GM23338 (cell line): ENCODE measurements at regions not wholly inside any gene's neighbourhood (a gene's known extent, or its start where the extent isn't known, plus 50 kb on each side); places are given as distances from the start of the nearest gene placed in this dataset.

Source experiments
- ATAC-seq: fragments of 200-7000 bp; cut with Tn5 transposase; 3 replicates; pipeline ENCODE4 v1.9.1; 2020
- DNase-seq: peaks from one replicate; pipeline ENCODE4 v3.0.0-alpha.2; 2015; ENCODE audit warnings: low spot score
- H2AFZ ChIP-seq: fragments of 200-600 bp; sonication (generic); 2 replicates; pipeline ENCODE4 v1.8.0; 2016; ENCODE audit warnings: antibody characterized with exemption, mild to moderate bottlenecking, moderate library complexity
- H3F3A ChIP-seq: fragments of 200-600 bp; sonication (generic); replicated peaks from 2 replicates; pipeline ENCODE4 v1.8.0; 2017; ENCODE audit warnings: antibody characterized with exemption, mixed run types, low read depth
- H3K27ac ChIP-seq: fragments of 200-600 bp; sonication (generic); 2 replicates; pipeline ENCODE4 v1.6.1; 2016; ENCODE audit warnings: low read depth
- H3K27me3 ChIP-seq: fragments of 200-600 bp; sonication (generic); 2 replicates; pipeline ENCODE4 v1.8.0; 2016; ENCODE audit warnings: mild to moderate bottlenecking, mixed run types, moderate library complexity; ENCODE audit not compliant: insufficient read depth
- H3K36me3 ChIP-seq: fragments of 200-600 bp; sonication (generic); 2 replicates; pipeline ENCODE4 v1.8.0; 2016; ENCODE audit warnings: mild to moderate bottlenecking; ENCODE audit not compliant: insufficient read depth
- H3K4me1 ChIP-seq: fragments of 200-600 bp; sonication (generic); 2 replicates; pipeline ENCODE4 v1.8.0; 2016; ENCODE audit warnings: mild to moderate bottlenecking, moderate library complexity; ENCODE audit not compliant: insufficient read depth
- H3K4me2 ChIP-seq: fragments of 200-600 bp; sonication (generic); 2 replicates; pipeline ENCODE4 v1.7.1; 2017; ENCODE audit warnings: mixed run types
- H3K4me3 ChIP-seq: fragments of 200-600 bp; sonication (generic); 2 replicates; pipeline ENCODE4 v1.6.1; 2016; ENCODE audit warnings: mixed run types
- H3K79me2 ChIP-seq: fragments of 200-600 bp; sonication (generic); replicated peaks from 2 replicates; pipeline ENCODE4 v1.8.0; 2017; ENCODE audit warnings: mild to moderate bottlenecking; ENCODE audit not compliant: insufficient read depth
- H3K9me2 ChIP-seq: fragments of 200-600 bp; sonication (generic); 2 replicates; pipeline ENCODE4 v1.8.0; 2017; ENCODE audit not compliant: insufficient read depth
- H4K20me1 ChIP-seq: fragments of 200-600 bp; sonication (generic); replicated peaks from 2 replicates; pipeline ENCODE4 v1.8.0; 2017; ENCODE audit warnings: mild to moderate bottlenecking; ENCODE audit not compliant: insufficient read depth
- H3K27ac Mint-ChIP-seq: 2 replicates; pipeline ENCODE4 v1.8.0; 2020; ENCODE audit warnings: inconsistent platforms, mild to moderate bottlenecking, moderate library complexity, mixed read lengths
- H3K27me3 Mint-ChIP-seq: 3 replicates; pipeline ENCODE4 v1.8.0; 2022; ENCODE audit warnings: low read depth, mild to moderate bottlenecking, moderate library complexity, mixed read lengths, inconsistent platforms; ENCODE audit not compliant: insufficient read depth, poor library complexity
- H3K36me3 Mint-ChIP-seq: 3 replicates; pipeline ENCODE4 v1.8.0; 2021; ENCODE audit warnings: low read depth, mild to moderate bottlenecking, inconsistent platforms, moderate library complexity, mixed read lengths
- H3K4me1 Mint-ChIP-seq: 3 replicates; pipeline ENCODE4 v1.8.0; 2020; ENCODE audit warnings: mild to moderate bottlenecking, inconsistent platforms, mixed read lengths
- H3K4me3 Mint-ChIP-seq: 3 replicates; pipeline ENCODE4 v1.8.0; 2021; ENCODE audit warnings: moderate library complexity, mild to moderate bottlenecking, inconsistent platforms, mixed read lengths
- H3K9me3 Mint-ChIP-seq: 3 replicates; pipeline ENCODE4 v1.8.0; 2020; ENCODE audit warnings: moderate library complexity, mild to moderate bottlenecking, inconsistent platforms, mixed read lengths
- CREB1 ChIP-seq: fragments of 250-450 bp; sonication (Bioruptor Pico); IDR thresholded peaks from 2 replicates; pipeline ENCODE4 v1.5.0; 2020; ENCODE audit warnings: low read depth, mild to moderate bottlenecking, moderate library complexity
- EZH2 ChIP-seq: fragments of 200-600 bp; sonication (generic); IDR thresholded peaks from one replicate; pipeline ENCODE4 v1.8.0; 2017; ENCODE audit warnings: antibody characterized with exemption, mild to moderate bottlenecking, low read depth; ENCODE audit not compliant: unreplicated experiment
- EZH2phosphoT487 ChIP-seq: fragments of 200-600 bp; sonication (generic); IDR thresholded peaks from one replicate; pipeline ENCODE4 v1.8.1; 2018; ENCODE audit warnings: antibody characterized with exemption; ENCODE audit not compliant: unreplicated experiment
- JUNB ChIP-seq: IDR thresholded peaks from one replicate; pipeline ENCODE4 v1.6.1; 2016; ENCODE audit warnings: antibody characterized with exemption; ENCODE audit not compliant: unreplicated experiment
- NANOG ChIP-seq: IDR thresholded peaks from 2 replicates; pipeline ENCODE4 v1.6.1; 2016; ENCODE audit warnings: antibody characterized with exemption, borderline replicate concordance
- POLR2AphosphoS5 ChIP-seq: IDR thresholded peaks from 2 replicates; pipeline ENCODE4 v1.6.1; 2016; ENCODE audit warnings: antibody characterized with exemption, low read depth
- REST ChIP-seq: IDR thresholded peaks from one replicate; pipeline ENCODE4 v1.6.1; 2018; ENCODE audit warnings: antibody characterized with exemption; ENCODE audit not compliant: unreplicated experiment
- ZNF114 ChIP-seq: fragments of 250-450 bp; sonication (Bioruptor Pico); IDR thresholded peaks from 2 replicates; pipeline ENCODE4 v1.5.0; 2020; ENCODE audit warnings: mild to moderate bottlenecking, moderate library complexity
- ZNF331 ChIP-seq: fragments of 250-450 bp; sonication (Bioruptor Pico); IDR thresholded peaks from 2 replicates; pipeline ENCODE4 v1.5.0; 2020; ENCODE audit warnings: low read depth, mild to moderate bottlenecking, moderate library complexity
- TF ChIP-seq, protein P1 (sequence below), 2 experiments: fragments of 200-600 bp in 1 of 2; sonication (generic) in 1 of 2; conservative IDR thresholded peaks; 2 replicates each; pipeline versions ENCODE4 v1.5.1 to v1.6.1; 2016 to 2017; ENCODE audit warnings: antibody characterized with exemption in 2 of 2, low read depth in 2 of 2, mild to moderate bottlenecking in 2 of 2, moderate library complexity in 1 of 2
- TF ChIP-seq, protein P2 (sequence below): IDR thresholded peaks from 2 replicates; pipeline ENCODE4 v1.6.1; 2016; ENCODE audit warnings: antibody characterized with exemption

DNA sequence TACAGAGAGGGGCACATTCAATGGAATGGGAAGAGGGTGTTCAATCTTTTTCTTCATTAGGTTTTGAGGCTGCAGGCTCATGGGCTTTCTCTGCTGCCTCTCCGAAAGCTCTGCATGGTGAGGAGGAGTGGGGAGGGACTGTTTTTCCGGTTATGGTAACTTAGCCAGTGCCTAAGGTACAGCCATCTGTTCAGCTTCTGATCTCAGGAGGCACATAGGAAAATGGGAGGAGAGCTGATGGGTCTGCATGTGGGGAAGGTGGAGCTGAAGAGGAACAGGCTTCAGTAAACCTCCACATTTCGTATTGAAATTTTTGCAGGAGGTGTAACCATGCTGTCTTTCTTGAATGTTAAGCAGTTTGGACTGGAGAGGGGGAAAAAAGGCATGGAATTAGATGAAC is 1020.4 kb upstream of the WWC1 start:
- Mint-ChIP-seq H3K4me3 (no peak overlapping the region), H3K27ac (peak overlapping the region; percentile 94), H3K4me1 (peaks cover 18% of the 10 kb centered on the region), H3K36me3 (no peaks in the 10 kb centered on the region), H3K9me3 (no peaks in the 10 kb centered on the region), H3K27me3 (no peaks in the 10 kb centered on the region)
- Histone ChIP-seq H3K9me2 (no peaks in the 10 kb centered on the region), H3K4me3 (no peak overlapping the region), H2AFZ (peak overlapping the region; percentile 33; the same call in 1 of the 2 replicates), H4K20me1 (no peaks in the 10 kb centered on the region), H3K4me1 (peaks cover 18% of the 10 kb centered on the region), H3F3A (no peaks in the 10 kb centered on the region), H3K4me2 (no peak overlapping the region), H3K27ac (no peak overlapping the region), H3K27me3 (no peaks in the 10 kb centered on the region), H3K36me3 (no peaks in the 10 kb centered on the region), H3K79me2 (no peaks in the 10 kb centered on the region)
- DNase-seq, result no peak
- no peak for ATAC-seq
- TF ChIP-seq CREB1 (CRISPR knock-in tag) (no peak), REST (no peak), ZNF114 (CRISPR knock-in tag) (no peak), EZH2 (no peak), EZH2phosphoT487 (no peak), ZNF331 (CRISPR knock-in tag) (no peak)

DNA sequence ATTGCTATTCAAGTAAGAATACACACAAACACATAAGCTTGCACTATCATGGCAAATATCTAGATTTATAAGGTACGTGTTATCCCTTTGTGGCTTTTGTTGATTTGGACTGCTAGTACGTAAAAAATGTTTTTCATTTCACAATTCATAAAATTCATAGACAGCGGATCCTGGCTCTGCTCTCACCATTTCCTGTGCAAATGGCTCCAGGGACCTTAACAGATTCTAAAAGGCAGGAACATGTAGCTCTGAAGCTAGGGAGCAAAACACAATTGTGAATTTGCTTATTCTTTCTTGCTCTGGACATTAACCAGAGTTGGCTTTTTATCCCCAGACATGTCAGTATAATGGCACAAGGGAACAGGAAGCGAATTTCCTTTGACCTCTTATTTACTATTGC is 1019.9 kb upstream of the WWC1 start:
- Histone ChIP-seq H3K4me1 (peaks cover 18% of the 10 kb centered on the region), H3K9me2 (no peaks in the 10 kb centered on the region), H3K36me3 (no peaks in the 10 kb centered on the region), H4K20me1 (no peaks in the 10 kb centered on the region), H3K4me2 (no peak overlapping the region), H3F3A (no peaks in the 10 kb centered on the region), H2AFZ (no peak overlapping the region), H3K79me2 (no peaks in the 10 kb centered on the region), H3K27me3 (no peaks in the 10 kb centered on the region), H3K27ac (no peak overlapping the region), H3K4me3 (no peak overlapping the region)
- TF ChIP-seq, protein P1, sequence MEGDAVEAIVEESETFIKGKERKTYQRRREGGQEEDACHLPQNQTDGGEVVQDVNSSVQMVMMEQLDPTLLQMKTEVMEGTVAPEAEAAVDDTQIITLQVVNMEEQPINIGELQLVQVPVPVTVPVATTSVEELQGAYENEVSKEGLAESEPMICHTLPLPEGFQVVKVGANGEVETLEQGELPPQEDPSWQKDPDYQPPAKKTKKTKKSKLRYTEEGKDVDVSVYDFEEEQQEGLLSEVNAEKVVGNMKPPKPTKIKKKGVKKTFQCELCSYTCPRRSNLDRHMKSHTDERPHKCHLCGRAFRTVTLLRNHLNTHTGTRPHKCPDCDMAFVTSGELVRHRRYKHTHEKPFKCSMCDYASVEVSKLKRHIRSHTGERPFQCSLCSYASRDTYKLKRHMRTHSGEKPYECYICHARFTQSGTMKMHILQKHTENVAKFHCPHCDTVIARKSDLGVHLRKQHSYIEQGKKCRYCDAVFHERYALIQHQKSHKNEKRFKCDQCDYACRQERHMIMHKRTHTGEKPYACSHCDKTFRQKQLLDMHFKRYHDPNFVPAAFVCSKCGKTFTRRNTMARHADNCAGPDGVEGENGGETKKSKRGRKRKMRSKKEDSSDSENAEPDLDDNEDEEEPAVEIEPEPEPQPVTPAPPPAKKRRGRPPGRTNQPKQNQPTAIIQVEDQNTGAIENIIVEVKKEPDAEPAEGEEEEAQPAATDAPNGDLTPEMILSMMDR (conservative IDR thresholded peaks at IDR 0.05; ENCODE audit: low read depth in 2 of 2), result no peak
- TF ChIP-seq REST (no peak), EZH2phosphoT487 (no peak), POLR2AphosphoS5 (no peak), JUNB (no peak), ZNF331 (CRISPR knock-in tag) (no peak), ZNF114 (CRISPR knock-in tag) (no peak), NANOG (no peak), EZH2 (no peak)
- TF ChIP-seq, protein P2, sequence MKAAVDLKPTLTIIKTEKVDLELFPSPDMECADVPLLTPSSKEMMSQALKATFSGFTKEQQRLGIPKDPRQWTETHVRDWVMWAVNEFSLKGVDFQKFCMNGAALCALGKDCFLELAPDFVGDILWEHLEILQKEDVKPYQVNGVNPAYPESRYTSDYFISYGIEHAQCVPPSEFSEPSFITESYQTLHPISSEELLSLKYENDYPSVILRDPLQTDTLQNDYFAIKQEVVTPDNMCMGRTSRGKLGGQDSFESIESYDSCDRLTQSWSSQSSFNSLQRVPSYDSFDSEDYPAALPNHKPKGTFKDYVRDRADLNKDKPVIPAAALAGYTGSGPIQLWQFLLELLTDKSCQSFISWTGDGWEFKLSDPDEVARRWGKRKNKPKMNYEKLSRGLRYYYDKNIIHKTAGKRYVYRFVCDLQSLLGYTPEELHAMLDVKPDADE, result no peak
- Mint-ChIP-seq H3K9me3 (no peaks in the 10 kb centered on the region), H3K27ac (no peak overlapping the region), H3K4me1 (peaks cover 18% of the 10 kb centered on the region), H3K27me3 (no peaks in the 10 kb centered on the region), H3K4me3 (no peak overlapping the region), H3K36me3 (no peaks in the 10 kb centered on the region)
- DNase-seq (no peak), ATAC-seq (no peak)
